GM12892 (cell line): ENCODE measurements at regions not wholly inside any gene's neighbourhood (a gene's known extent, or its start where the extent isn't known, plus 50 kb on each side); places are given as distances from the start of the nearest gene placed in this dataset.

Source experiments
- POLR2A ChIP-seq: IDR thresholded peaks from 2 replicates; pipeline ENCODE4 v1.6.1; 2011; ENCODE audit warnings: low read depth, low read length, control low read depth
- POLR2AphosphoS5 ChIP-seq: IDR thresholded peaks from 2 replicates; pipeline ENCODE4 v1.6.1; 2011; ENCODE audit warnings: low read depth, low read length, control low read depth
- TAF1 ChIP-seq: IDR thresholded peaks from 2 replicates; pipeline ENCODE4 v1.6.1; 2011; ENCODE audit warnings: low read depth, mild to moderate bottlenecking, control low read depth, low read length, borderline replicate concordance

- TF ChIP-seq POLR2A (no peak), POLR2AphosphoS5 (no peak), TAF1 (no peak)
Measured at GRCh38 chr3:95394286-95394685, 1331.4 kb downstream of the NSUN3 start.
